ENCODE measurements at regions not wholly inside any gene's neighbourhood (a gene's known extent, or its start where the extent isn't known, plus 50 kb on each side); places are given as distances from the start of the nearest gene placed in this dataset.

DNA sequence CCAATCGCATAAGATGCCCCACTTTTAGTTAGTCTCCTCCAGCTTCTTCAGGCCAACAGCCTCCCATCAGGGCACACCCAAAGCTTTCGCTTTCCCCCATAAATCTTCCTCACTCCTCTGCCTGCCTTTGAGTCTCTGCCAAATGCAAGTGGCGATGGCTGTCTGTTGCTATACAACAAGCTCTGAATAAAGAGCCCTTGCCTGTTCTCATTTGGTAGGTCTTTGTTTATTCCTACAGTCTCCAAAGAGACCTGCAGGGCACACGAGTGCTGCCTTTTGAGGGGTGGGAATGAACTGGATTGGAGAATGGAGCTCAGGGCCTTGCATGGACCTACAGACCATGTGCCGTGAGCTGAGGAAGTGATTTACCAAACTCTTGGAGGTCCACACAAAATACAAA is 52.2 kb upstream of the SOD3 start:
- no peak for DNase-seq
- intact Hi-C loops (cut with DNase I): no loop called here

DNA sequence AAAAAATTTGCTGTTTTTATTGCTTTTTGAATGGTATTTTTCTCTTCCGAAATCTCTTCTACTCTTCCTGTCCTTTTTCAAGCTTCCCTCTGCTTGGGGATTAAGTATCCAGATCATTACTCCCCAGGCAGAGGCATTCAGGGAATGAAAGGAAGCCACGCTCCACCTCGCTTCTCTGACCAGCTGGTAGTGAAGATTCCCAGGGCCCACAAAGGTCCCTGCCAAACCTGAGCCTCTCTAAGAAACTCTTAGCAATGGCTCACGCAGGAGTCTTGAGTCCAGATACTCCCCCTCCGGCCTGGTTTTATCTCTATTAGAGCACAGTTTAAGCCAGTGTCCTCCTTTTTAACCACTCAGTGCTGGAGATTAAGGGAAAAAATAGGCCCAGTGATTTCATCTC is 51.4 kb upstream of the SOD3 start:
- no peak for DNase-seq
- intact Hi-C loops (cut with DNase I): no loop called here

DNA sequence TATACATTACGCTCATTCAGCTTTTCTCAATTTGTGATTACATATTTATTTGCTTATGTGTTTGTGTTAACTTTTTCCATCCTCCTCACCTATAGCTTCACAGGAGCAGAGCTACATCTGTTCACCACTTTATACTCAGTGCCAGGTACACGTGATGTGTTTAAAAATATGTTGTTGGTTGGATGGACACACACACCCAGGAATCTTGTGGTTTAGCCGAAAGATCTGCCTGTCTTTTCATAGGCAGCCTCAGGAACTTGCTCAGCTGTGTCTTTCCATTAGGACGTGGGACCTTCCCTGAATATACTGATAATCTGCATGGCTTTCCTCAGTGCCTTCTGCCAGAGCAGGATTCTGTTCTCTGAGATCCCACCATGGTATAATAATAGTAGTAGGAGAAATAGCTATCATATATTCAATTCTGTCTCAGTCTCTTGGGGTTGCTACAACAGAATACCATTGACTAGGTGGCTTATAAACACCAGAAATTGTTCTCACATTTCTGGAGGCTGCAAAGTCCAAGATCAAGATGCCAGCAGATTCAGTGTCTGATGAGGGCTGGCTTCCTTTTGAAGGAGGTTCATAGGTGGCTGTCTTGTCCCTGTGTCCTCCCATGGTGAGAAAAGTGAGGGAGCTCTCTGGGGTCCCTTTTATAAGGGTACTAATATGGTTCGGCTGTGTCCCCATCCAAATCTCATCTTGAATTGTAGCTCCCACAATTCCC is 50.0 kb upstream of the SOD3 start:
- intact Hi-C loops (cut with DNase I): no loop called here

More for the DNA sequence above, 50.0 kb upstream of the SOD3 start:
- no peak for DNase-seq
